ENCODE measurements at regions not wholly inside any gene's neighbourhood (a gene's known extent, or its start where the extent isn't known, plus 50 kb on each side); places are given as distances from the start of the nearest gene placed in this dataset.

DNA sequence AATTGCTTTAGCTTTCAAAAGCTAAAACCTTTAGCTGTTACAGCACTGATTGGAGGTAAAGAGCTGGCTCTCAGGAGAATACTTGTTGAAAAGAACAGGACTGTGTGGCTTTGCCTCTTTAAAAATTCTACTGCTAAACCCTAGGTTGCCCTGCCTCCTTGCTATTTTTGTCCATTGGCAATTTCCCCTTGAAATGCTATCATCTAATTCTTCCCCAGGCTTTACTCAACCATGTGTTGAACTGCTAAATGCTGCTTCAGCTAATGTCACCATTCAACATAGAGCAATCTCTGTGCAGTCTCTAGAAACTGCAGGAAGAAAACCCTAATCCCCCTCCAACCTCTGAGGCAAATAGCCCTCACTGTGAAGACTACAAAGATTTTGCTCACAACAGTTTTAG, 203.7 kb upstream of the ARX start:
- no peaks in the 10 kb centered on the region for H3K9me3 Mint-ChIP-seq
- peaks cover 17% of the 10 kb centered on the region for H3K27me3 Mint-ChIP-seq (ENCODE audit: low read depth, poor library complexity)
- no peak overlapping the region for H3K4me3 Mint-ChIP-seq
- no peaks in the 10 kb centered on the region for H3K36me3 Mint-ChIP-seq (ENCODE audit: low read depth)
- TF ChIP-seq, protein P1, sequence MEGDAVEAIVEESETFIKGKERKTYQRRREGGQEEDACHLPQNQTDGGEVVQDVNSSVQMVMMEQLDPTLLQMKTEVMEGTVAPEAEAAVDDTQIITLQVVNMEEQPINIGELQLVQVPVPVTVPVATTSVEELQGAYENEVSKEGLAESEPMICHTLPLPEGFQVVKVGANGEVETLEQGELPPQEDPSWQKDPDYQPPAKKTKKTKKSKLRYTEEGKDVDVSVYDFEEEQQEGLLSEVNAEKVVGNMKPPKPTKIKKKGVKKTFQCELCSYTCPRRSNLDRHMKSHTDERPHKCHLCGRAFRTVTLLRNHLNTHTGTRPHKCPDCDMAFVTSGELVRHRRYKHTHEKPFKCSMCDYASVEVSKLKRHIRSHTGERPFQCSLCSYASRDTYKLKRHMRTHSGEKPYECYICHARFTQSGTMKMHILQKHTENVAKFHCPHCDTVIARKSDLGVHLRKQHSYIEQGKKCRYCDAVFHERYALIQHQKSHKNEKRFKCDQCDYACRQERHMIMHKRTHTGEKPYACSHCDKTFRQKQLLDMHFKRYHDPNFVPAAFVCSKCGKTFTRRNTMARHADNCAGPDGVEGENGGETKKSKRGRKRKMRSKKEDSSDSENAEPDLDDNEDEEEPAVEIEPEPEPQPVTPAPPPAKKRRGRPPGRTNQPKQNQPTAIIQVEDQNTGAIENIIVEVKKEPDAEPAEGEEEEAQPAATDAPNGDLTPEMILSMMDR (IDR thresholded peaks at IDR 0.05), result no peak
- no peak overlapping the region for H3K27ac Mint-ChIP-seq
- no peaks in the 10 kb centered on the region for H3K4me1 Mint-ChIP-seq
- DNase-seq, result no peak

DNA sequence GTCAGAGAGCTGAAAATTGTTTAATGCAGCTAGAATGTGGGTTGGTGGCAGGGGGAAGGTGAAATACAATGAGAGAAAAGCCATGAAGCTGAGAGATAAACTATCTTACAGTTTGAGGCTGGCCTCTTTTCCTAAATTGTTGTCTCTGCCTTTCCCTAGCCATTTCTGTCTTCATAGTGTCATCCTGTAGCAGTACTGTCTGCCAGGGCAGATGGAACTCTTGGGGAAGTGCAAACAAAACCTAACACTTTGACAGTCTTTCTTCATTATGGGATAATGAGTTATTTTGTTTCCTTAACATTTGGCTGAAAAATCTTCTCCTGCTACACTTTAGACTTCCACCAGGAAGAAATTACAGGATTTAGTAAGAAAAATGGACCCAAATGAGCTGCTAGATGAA, 197.8 kb upstream of the ARX start:
- Mint-ChIP-seq H3K4me1 (no peaks in the 10 kb centered on the region), H3K4me3 (no peak overlapping the region), H3K27ac (no peak overlapping the region), H3K36me3 (ENCODE audit: low read depth) (no peaks in the 10 kb centered on the region), H3K27me3 (ENCODE audit: low read depth, poor library complexity) (peaks cover 13% of the 10 kb centered on the region), H3K9me3 (no peaks in the 10 kb centered on the region)
- no peak for DNase-seq
- TF ChIP-seq, protein P1 (IDR thresholded peaks at IDR 0.05), result no peak

DNA sequence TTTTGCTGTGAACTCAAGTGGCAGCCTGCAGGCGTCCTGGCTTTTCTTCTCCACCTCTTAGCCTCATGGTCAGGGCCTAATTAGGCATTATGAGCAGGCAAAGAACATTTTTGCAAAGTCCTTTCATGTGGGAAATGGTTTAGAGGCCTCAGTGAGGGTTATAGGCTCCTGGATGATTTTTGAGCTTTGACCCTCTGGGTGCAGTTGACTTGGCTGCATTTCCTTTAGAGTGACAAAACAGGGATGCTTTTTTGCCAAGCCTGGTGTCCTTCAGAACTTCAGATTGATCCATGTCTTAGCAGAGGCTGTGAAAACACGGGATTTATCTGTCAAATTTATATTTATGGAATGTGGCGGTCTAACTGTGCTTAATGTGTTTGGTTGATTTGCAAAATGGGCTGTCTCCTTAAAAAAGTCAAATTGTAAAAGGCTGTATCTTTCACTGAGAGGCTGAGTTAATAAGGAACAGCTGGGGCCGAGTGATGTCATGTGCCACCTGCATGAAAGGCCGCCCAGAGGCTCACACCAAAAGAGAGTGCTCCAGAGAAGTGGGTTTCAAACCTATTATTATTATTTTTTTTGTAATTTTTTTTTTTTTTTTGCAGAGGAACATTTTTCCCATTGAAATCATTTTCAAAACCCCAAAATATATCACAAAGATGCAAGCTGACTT, 192.2 kb upstream of the ARX start:
- Mint-ChIP-seq H3K4me3 (no peak overlapping the region), H3K27ac (no peak overlapping the region), H3K4me1 (no peaks in the 10 kb centered on the region), H3K9me3 (no peaks in the 10 kb centered on the region), H3K27me3 (ENCODE audit: low read depth, poor library complexity) (no peaks in the 10 kb centered on the region), H3K36me3 (ENCODE audit: low read depth) (no peaks in the 10 kb centered on the region)
- no peak for DNase-seq
- TF ChIP-seq, protein P1 (IDR thresholded peaks at IDR 0.05), result no peak

DNA sequence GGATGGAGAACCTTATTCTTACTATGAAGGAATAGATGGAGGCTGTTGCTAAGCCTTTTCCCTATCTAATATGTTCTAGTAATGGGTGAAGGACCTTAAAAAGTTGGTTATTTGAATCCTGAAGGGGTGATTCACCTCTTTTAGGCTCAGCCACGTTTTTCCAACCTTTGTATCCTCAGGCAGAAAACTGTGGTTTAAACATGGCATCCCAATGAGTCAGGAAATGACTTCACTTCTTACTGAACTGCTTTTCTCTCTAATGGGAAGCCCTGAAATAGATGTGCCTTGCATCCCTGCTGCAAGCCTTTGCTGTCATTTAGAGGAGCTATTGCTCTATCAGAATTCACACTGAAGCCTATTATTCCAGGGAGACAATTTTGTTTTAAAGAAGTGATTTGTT, 191.0 kb upstream of the ARX start:
- TF ChIP-seq, protein P1 (IDR thresholded peaks at IDR 0.05), result no peak
- no peak for DNase-seq
- Mint-ChIP-seq H3K4me1 (no peaks in the 10 kb centered on the region), H3K4me3 (no peak overlapping the region), H3K36me3 (ENCODE audit: low read depth) (no peaks in the 10 kb centered on the region), H3K9me3 (no peaks in the 10 kb centered on the region), H3K27me3 (ENCODE audit: low read depth, poor library complexity) (no peaks in the 10 kb centered on the region), H3K27ac (no peak overlapping the region)

DNA sequence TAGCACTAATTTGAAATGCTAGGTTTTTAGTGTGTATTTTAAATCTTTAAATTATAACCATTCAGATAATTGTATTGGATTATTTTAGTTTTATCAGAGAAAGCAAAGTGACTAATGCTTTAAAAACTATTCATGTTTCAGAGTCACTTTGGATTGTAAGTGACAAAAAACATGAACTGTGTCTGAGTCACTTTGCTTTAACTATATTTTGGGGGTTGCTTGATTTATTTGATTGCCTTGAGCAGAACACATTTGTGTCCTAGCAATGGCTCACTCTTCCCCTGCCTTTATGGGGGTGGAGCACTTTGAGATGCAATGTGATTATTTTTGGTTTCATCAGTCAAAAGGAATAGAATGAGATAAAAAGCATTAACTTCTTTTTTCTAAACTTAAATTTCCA, 188.4 kb upstream of the ARX start:
- TF ChIP-seq, protein P1 (IDR thresholded peaks at IDR 0.05), result no peak
- Mint-ChIP-seq H3K9me3 (no peaks in the 10 kb centered on the region), H3K27me3 (ENCODE audit: low read depth, poor library complexity) (peaks cover 4% of the 10 kb centered on the region), H3K36me3 (ENCODE audit: low read depth) (no peaks in the 10 kb centered on the region), H3K27ac (no peak overlapping the region), H3K4me1 (no peaks in the 10 kb centered on the region), H3K4me3 (no peak overlapping the region)
- no peak for DNase-seq

DNA sequence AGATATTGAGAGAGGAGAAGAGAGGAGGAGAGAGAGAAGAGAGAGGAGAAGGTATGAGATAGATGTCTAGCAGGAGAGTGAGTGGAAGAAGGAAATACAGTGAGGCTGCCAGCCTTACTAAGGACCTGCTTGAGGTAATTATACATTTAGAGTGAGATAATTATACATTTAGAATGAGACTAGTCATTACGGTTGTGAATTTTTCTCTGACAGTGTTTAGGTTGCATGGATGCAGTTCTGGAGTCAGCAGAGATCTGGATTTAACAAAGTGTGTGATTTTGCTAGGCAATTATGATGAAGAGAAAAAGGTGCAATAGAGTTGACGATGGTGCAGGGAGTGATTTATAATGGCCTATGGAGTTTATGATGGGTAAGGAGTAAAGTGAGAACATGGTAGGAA, 187.1 kb upstream of the ARX start:
- TF ChIP-seq, protein P1 (IDR thresholded peaks at IDR 0.05), result no peak
- Mint-ChIP-seq H3K36me3 (ENCODE audit: low read depth) (no peaks in the 10 kb centered on the region), H3K4me1 (no peaks in the 10 kb centered on the region), H3K27ac (no peak overlapping the region), H3K4me3 (no peak overlapping the region), H3K9me3 (no peaks in the 10 kb centered on the region), H3K27me3 (ENCODE audit: low read depth, poor library complexity) (peaks cover 4% of the 10 kb centered on the region)
- DNase-seq, result no peak
